HG02884 (cell line): ENCODE measurements at regions not wholly inside any gene's neighbourhood (a gene's known extent, or its start where the extent isn't known, plus 50 kb on each side); places are given as distances from the start of the nearest gene placed in this dataset.

Experiments
- ATAC-seq: cut with Tn5 transposase; IDR thresholded peaks from one replicate; pipeline ENCODE4 v1.9.1; 2021; ENCODE audit warnings: mild to moderate bottlenecking, moderate library complexity; ENCODE audit not compliant: unreplicated experiment

GRCh38 chr5:175201393-175201792 is 242.6 kb downstream of the DRD1 start:
- no peak for ATAC-seq

- ATAC-seq: no peak
These were observed 248.0 kb downstream of the DRD1 start for GRCh38 chr5:175195698-175196656.

- no peak for ATAC-seq
These were observed 262.7 kb downstream of the DRD1 start for GRCh38 chr5:175181331-175181730.

GRCh38 chr5:175170899-175171298 is 273.1 kb downstream of the DRD1 start:
- no peak for ATAC-seq

- ATAC-seq: no peak
These were observed 275.0 kb downstream of the DRD1 start for GRCh38 chr5:175168882-175169507.

- no peak for ATAC-seq
These were observed 278.0 kb downstream of the DRD1 start for GRCh38 chr5:175166026-175166425.

GRCh38 chr5:175163586-175164275 is 280.3 kb downstream of the DRD1 start:
- no peak for ATAC-seq

GRCh38 chr5:175162036-175162435 is 281.9 kb downstream of the DRD1 start:
- no peak for ATAC-seq

- no peak for ATAC-seq
These were observed 284.0 kb downstream of the DRD1 start for GRCh38 chr5:175159956-175160355.

GRCh38 chr5:175148636-175149172 is 295.3 kb downstream of the DRD1 start:
- ATAC-seq: no peak

GRCh38 chr5:175146733-175147132 is 297.2 kb downstream of the DRD1 start:
- ATAC-seq: no peak

- ATAC-seq: no peak
These were observed 302.6 kb downstream of the DRD1 start for GRCh38 chr5:175141421-175141820.

GRCh38 chr5:175133185-175133584 is 310.8 kb downstream of the DRD1 start:
- no peak for ATAC-seq

GRCh38 chr5:175131432-175131831 is 312.6 kb downstream of the DRD1 start:
- no peak for ATAC-seq

- no peak for ATAC-seq
These were observed 314.4 kb downstream of the DRD1 start for GRCh38 chr5:175129619-175130018.

- ATAC-seq: no peak
These were observed 314.9 kb downstream of the DRD1 start for GRCh38 chr5:175129121-175129520.

- ATAC-seq: no peak
These were observed 319.2 kb downstream of the DRD1 start for GRCh38 chr5:175124821-175125220.

GRCh38 chr5:175124251-175124813 is 319.6 kb downstream of the DRD1 start:
- ATAC-seq: no peak

- ATAC-seq: no peak
These were observed 320.4 kb downstream of the DRD1 start for GRCh38 chr5:175123542-175123941.

GRCh38 chr5:175121457-175121856 is 322.5 kb downstream of the DRD1 start:
- no peak for ATAC-seq

- ATAC-seq: no peak
These were observed 323.6 kb downstream of the DRD1 start for GRCh38 chr5:175120412-175120811.
